ENCODE measurements at regions not wholly inside any gene's neighbourhood (a gene's known extent, or its start where the extent isn't known, plus 50 kb on each side); places are given as distances from the start of the nearest gene placed in this dataset.

DNA sequence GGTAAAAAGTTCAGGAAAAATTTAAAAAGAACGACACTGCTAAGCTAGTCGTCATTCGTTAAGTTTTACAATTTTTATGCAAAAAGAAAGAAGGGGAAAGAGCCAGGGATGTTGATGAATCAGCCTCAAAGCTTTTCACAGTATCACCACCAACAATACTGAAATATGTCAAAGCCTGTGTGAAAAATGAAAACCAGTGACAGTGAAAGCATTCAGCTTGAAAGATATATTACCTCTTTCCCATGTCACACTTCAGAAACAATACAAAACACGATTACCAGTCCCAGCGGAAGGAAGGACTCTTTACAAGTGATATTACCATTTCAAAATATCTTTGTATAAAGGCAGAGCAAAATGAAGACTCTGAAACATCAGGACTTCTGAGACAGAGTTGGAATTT lies 489.2 kb downstream of the EPHA7 start:
- no peak for DNase-seq
- ATAC-seq = no peak
- no peak overlapping the region for H3K4me3 Mint-ChIP-seq
- no peak overlapping the region for H3K27ac Mint-ChIP-seq
- no peaks in the 10 kb centered on the region for H3K4me1 Mint-ChIP-seq
- peaks cover 10 to 13% of the 10 kb centered on the region in 2 donors for H3K9me3 Mint-ChIP-seq
- no peaks in the 10 kb centered on the region for H3K27me3 Mint-ChIP-seq

DNA sequence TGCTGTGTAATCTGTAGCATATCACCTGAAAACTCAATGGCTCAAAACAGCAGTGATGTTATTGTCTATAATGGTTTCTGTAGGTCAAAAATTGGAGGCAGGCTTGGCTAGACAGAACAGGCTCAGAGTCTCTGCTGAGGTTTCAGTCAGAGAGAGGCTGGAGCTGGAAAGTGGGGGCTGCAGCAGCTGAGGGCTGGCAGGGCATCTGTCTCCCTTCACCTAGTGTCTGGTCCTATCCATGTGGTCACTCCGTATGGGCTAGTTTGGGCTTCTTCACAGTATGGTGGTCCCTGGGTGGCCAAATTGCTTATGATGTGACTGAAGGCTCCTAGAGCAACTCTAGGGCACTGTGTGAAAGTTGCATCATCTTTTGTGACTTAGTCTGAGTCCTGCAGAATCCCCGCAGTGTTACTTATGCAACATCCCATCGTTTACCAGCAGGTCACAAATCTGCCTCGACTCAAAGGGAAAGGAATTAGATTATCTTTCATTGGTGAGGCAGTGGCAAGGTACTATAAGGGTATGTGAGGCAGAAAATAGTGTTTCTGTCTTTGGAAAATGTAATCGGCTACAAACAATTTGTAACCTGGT lies 497.0 kb downstream of the EPHA7 start:
- no peak for DNase-seq
- Mint-ChIP-seq H3K4me3 (no peak overlapping the region), H3K27ac (no peak overlapping the region), H3K4me1 (no peaks in the 10 kb centered on the region), H3K27me3 (no peaks in the 10 kb centered on the region), H3K9me3 (no peaks in the 10 kb centered on the region)
- no peak for ATAC-seq

DNA sequence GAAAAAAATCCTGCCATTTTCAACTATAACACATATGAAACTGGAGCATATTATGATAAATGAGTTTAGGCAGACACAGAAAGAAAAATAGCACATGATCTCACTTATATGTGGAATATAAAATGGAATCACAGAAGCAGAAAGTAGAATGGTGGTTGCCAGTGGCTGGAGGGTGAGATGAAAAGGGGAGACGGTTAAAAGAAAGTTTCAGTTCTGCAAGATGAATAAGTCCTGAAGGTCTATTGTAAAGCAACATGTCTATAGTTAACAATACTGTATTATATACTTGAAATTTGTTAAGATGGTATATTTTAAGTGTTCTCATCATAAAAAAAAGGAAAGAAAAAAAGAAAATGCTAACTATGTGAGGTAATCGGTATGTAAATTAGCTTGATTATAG lies 503.9 kb downstream of the EPHA7 start:
- Mint-ChIP-seq H3K27ac (no peak overlapping the region), H3K4me1 (no peaks in the 10 kb centered on the region), H3K4me3 (no peak overlapping the region), H3K27me3 (no peaks in the 10 kb centered on the region), H3K9me3 (peaks cover 0 to 8% of the 10 kb centered on the region in 2 donors)
- DNase-seq (no peak), ATAC-seq (no peak)

DNA sequence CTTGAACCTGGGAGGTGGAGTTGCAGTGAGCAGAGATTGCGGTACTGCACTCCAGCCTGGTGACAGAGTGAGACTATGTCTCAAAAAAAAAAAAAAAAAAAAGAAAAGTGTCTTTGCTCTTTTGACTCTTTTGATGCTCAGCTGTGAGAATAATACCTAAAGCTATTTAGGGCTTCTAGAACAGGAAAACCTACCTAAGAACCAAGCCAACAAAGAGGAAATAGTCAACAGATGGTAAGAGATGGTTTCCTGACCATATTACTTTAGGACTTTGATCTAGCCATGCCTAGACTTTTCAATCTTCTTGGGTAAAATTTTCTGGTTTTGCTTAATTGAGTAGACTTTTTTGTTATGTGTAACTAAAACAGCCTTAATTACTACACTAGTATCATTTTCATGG lies 508.1 kb downstream of the EPHA7 start:
- no peak for ATAC-seq
- Mint-ChIP-seq H3K4me1 (no peaks in the 10 kb centered on the region), H3K4me3 (no peak overlapping the region), H3K27ac (no peak overlapping the region), H3K9me3 (peaks cover 0 to 8% of the 10 kb centered on the region in 2 donors), H3K27me3 (no peaks in the 10 kb centered on the region)
- no peak for DNase-seq

DNA sequence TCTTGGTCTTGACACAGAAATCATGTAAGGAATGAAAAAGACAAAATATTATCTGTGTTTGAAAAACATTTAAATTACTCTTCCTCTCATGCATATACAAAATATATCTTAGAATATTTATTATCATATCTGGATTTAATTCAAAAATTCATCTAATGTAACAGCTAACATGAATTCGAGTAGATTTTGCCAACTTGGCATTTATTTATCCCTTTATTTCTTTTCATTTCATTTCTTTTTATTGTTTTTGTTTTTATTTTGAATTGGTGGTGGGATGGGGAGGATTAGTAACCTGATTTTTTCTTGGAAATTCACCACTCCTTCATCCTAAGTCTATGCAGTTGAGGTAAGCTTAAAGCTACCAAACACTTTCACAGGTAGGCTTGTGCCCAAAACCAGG lies 508.7 kb downstream of the EPHA7 start:
- no peaks in the 10 kb centered on the region for H3K4me1 Mint-ChIP-seq
- H3K9me3 Mint-ChIP-seq = peaks cover 0 to 8% of the 10 kb centered on the region in 2 donors
- DNase-seq (no peak), ATAC-seq (no peak)
- H3K27ac Mint-ChIP-seq = no peak overlapping the region
- H3K27me3 Mint-ChIP-seq = no peaks in the 10 kb centered on the region
- H3K4me3 Mint-ChIP-seq = no peak overlapping the region

DNA sequence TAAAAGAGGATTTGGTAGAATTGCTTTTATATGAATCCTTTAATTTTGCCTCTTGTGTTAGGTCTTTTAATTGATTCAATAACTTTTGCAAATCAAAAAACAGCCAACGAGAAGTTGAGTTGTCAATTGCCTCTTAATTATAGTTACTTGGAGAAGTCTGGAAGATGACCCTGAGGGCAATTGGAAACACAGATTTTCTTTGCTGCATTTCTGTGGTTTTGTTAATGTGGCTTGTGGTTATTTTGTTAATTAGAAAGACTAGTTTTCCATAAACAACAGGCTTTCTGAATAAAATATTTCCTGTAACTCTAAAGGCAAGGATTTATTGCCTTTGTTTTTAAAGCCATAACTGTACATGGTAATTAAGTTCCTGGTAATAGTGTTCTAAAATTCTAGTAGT lies 513.0 kb downstream of the EPHA7 start:
- H3K4me3 Mint-ChIP-seq = no peak overlapping the region
- H3K4me1 Mint-ChIP-seq = no peaks in the 10 kb centered on the region
- H3K9me3 Mint-ChIP-seq = peaks cover 0 to 3% of the 10 kb centered on the region in 2 donors
- H3K27ac Mint-ChIP-seq = no peak overlapping the region
- no peaks in the 10 kb centered on the region for H3K27me3 Mint-ChIP-seq
- no peak for ATAC-seq
- DNase-seq = no peak

DNA sequence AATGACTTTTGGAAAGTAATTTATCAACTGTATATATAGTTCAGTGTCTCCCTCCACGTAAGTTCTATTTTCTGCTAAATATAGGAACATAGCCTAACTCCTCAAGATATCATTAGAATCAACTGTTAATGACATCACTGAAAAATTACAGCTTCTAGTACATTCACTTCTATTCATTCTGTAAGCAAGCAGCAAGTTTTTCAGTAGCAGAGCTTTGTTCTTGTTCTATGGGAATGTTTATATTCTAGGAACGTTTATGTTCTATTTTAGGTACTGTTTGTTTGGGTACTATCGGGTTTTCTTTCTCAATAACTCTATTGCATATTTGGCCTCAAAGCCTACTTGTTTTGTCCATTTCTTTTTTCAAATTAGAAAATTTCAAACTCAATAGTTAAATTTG lies 525.6 kb downstream of the EPHA7 start:
- Mint-ChIP-seq H3K4me1 (no peaks in the 10 kb centered on the region), H3K27ac (no peak overlapping the region), H3K27me3 (no peaks in the 10 kb centered on the region), H3K4me3 (no peak overlapping the region), H3K9me3 (peaks cover 4 to 7% of the 10 kb centered on the region in 2 donors)
- ATAC-seq = no peak
- DNase-seq = no peak

DNA sequence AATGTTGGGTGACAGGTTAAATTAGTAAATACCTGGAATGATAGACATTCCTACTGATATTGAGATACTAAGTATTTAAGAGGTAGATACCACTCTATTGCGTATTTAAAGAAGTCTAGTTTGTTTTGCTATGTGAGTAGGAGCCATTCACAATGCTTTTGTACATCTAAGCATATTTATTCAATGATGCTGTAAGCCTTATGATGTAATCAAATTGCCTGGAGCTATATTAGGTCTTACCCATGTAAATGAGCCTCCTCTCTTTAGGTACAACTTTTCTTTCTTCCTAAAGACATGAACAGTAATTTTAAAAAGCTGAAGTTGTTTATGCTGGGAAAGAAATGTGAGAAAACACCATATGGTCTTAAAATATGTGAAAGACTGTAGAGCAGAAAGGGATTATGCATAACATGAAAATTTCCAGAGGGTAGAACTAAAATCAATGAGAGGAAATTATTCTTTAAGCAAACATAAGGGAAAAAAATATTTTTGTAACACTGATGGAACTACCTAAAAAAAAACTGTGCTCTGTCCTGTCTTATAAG lies 526.7 kb downstream of the EPHA7 start:
- H3K4me1 Mint-ChIP-seq = no peaks in the 10 kb centered on the region
- DNase-seq = no peak
- no peaks in the 10 kb centered on the region for H3K27me3 Mint-ChIP-seq
- H3K4me3 Mint-ChIP-seq = no peak overlapping the region
- peaks cover 4 to 7% of the 10 kb centered on the region in 2 donors for H3K9me3 Mint-ChIP-seq
- no peak for ATAC-seq
- no peak overlapping the region for H3K27ac Mint-ChIP-seq

DNA sequence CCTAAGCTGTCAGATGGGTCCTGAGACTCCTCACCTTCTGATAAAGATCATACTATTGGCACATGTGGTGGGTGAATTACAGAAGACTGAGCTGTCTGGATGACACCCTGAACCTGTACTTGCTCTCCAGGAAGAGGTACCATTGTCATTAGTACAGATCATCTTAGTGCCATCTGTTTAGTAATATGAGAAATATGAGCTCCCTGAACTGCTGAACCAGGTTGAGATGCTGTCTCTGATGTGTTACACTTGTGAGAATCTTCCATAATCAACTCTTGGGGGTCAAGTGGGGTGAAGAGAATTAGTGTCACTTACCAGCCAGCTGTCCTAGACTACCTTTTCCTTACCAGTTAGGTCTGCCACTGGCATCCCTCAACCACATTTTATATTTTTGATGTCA lies 531.0 kb downstream of the EPHA7 start:
- ATAC-seq = no peak
- Mint-ChIP-seq H3K4me1 (no peaks in the 10 kb centered on the region), H3K27ac (no peak overlapping the region), H3K4me3 (no peak overlapping the region), H3K9me3 (peaks cover 9 to 12% of the 10 kb centered on the region in 2 donors), H3K27me3 (no peaks in the 10 kb centered on the region)
- DNase-seq = no peak

DNA sequence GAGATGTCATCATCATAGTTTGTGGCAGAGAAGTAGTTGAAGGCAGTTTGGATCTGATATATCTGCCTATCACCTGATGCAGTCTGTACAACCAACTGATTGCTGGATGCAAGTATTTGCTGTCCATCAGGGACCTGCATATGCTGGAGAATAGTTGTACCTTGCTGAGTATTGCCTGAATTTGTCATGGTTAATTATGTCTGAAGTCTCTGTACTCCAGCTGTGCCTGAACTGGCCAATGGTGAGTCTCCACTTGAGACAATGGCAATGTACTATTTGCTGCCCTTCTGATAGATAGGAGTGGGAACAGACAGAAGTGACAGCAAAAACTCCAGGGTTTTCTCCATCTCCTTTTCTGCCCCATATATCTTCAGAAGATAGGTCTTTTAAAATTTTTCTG lies 531.5 kb downstream of the EPHA7 start:
- H3K4me1 Mint-ChIP-seq = no peaks in the 10 kb centered on the region

DNA sequence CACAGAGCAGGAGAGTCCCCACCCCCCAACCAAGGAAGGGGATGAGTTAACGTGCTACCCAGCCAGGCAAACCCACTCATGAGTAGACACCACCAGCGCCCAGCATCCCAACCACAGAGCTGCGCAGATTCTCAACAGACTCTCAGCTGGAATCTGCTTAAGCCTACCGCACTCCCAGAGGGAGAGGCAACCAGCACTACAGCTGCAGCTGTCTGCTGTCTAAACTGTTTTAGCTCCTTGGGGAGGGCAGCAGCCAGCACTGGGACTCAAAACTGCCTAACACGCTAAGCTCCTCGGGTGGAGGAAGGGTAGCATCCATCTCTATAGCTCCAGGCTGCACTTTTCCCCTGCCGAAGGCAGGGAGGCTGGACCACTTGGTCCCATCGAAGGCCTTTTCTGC lies 539.8 kb downstream of the EPHA7 start:
- Mint-ChIP-seq H3K27ac (no peak overlapping the region), H3K4me1 (no peaks in the 10 kb centered on the region), H3K9me3 (peaks cover 20 to 33% of the 10 kb centered on the region in 2 donors), H3K4me3 (no peak overlapping the region), H3K27me3 (no peaks in the 10 kb centered on the region)
- DNase-seq (no peak), ATAC-seq (no peak)

More for the DNA sequence above, 531.5 kb downstream of the EPHA7 start:
- H3K9me3 Mint-ChIP-seq = peaks cover 13 to 16% of the 10 kb centered on the region in 2 donors
- no peaks in the 10 kb centered on the region for H3K27me3 Mint-ChIP-seq
- no peak for DNase-seq
- H3K27ac Mint-ChIP-seq = no peak overlapping the region
- H3K4me3 Mint-ChIP-seq = no peak overlapping the region
- no peak for ATAC-seq

DNA sequence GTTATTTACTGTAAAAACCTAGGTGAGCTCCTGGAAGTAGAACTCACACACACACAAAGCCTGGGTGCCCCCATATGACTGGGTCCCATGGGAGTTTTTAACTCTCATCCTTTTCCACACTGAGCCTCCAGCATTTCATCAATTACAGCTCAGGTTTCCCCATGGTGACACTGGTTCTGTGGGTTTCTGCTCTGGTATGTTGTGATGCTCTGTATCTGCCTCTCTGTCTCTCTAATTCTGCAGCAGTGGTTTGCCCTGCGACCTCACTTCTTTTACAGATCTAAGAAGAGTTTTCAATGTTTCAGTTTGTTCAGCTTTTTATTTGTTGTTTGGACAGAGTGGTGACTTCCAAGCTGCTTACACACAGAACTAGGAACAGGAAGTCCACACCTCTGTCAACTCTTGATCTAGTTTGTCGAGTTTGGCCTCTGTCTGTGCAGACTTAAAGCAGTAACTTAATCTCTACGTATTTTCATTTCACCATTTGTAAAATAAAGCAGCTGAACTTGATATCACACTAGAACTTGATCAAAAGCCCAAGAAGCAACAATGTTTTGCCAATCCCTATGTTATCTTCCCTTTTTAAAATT lies 554.3 kb downstream of the EPHA7 start:
- no peak overlapping the region for H3K27ac Mint-ChIP-seq
- DNase-seq (no peak), ATAC-seq (no peak)
- H3K9me3 Mint-ChIP-seq = peaks cover 12 to 22% of the 10 kb centered on the region in 2 donors
- H3K27me3 Mint-ChIP-seq = no peaks in the 10 kb centered on the region
- no peaks in the 10 kb centered on the region for H3K4me1 Mint-ChIP-seq
- H3K4me3 Mint-ChIP-seq = no peak overlapping the region

DNA sequence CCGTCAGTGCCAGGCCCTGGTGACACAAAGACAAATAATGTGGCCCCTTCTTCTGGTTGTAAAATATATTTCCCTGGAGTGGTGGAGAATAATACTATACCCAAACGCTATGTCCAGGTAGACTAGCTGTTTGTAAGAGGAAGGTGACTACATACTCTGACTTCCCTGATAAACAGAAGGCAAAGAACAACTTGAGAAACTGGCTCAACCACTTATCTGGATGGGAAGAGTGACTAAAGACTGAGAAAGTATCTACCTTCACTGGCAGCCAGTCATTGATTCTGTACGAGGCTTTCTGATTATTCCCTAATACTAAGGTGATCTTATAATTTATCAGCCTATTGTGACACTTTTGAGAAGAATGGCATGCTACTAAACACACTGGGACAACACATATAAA lies 569.7 kb downstream of the EPHA7 start:
- Mint-ChIP-seq H3K4me3 (no peak overlapping the region), H3K4me1 (no peaks in the 10 kb centered on the region), H3K9me3 (peaks cover 5 to 7% of the 10 kb centered on the region in 2 donors), H3K27ac (no peak overlapping the region), H3K27me3 (no peaks in the 10 kb centered on the region)
- no peak for DNase-seq
- no peak for ATAC-seq

DNA sequence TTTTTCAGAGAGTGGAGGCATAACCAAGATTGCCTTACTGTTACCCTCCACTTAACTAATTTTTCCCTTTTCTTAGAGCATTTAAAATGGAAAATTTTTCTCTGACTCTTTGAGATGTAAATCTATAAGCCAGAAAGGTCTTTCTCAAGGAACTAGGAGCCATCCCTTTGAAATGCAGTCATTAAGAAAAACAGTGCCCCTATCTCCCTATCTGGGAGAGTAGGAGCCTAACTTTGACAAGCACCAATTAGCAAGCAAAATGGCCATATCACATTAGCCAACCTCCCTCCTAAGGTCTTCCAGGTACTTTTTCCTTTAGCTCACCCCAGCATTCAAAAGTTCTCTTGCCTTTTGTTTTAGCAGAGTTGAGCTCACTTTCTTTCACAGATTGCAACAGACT lies 570.5 kb downstream of the EPHA7 start:
- Mint-ChIP-seq H3K4me1 (no peaks in the 10 kb centered on the region), H3K27me3 (no peaks in the 10 kb centered on the region), H3K4me3 (no peak overlapping the region), H3K9me3 (peaks cover 5 to 7% of the 10 kb centered on the region in 2 donors), H3K27ac (no peak overlapping the region)
- DNase-seq = no peak
- no peak for ATAC-seq

DNA sequence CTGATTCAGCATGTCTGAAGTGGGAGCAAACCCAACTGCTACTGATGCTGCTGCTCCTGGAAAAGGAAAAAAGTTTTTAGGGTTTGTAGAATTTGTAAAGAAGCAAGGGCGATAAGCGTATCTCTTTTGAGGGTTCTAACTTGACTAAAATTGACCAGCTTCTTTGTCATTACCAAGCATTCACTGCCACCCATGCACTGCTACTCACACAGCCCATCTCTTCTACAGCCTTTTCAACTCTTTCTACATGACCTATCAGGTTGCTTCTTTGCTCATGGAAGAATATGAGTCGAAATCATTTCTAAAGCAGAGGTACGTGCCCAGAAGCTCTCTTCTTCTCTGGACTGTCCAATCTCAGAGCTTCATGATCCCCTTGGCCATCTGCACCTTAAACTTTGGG lies 570.9 kb downstream of the EPHA7 start:
- ATAC-seq (no peak), DNase-seq (no peak)
- Mint-ChIP-seq H3K27ac (peak overlapping the region in 1 of 2 donors; percentile 49), H3K9me3 (peaks cover 5 to 7% of the 10 kb centered on the region in 2 donors), H3K27me3 (no peaks in the 10 kb centered on the region), H3K4me1 (no peaks in the 10 kb centered on the region), H3K4me3 (no peak overlapping the region)

DNA sequence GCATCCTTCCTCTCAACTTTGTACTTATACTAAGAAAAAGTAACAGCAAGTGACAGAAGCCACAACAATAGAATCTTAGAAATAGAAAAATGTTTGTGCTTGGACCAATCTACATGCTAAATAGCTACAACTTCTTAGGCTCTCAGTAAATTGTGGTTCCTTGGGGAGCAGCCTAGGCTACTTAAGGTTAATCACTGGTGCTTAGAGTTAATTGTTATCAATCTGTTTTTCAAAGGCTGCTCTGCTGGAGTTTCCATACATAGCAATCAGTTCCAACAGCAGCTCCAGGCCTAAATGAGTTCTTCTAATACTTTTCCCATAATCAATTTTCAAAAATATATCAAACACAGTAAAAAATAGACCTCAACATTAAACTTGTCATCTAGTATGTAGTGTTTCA lies 571.4 kb downstream of the EPHA7 start:
- DNase-seq = no peak
- Mint-ChIP-seq H3K4me1 (no peaks in the 10 kb centered on the region), H3K27ac (no peak overlapping the region), H3K4me3 (no peak overlapping the region), H3K27me3 (no peaks in the 10 kb centered on the region), H3K9me3 (peaks cover 5 to 7% of the 10 kb centered on the region in 2 donors)
- ATAC-seq = no peak

Data from stimulated activated naive CD8-positive, alpha-beta T cell treated with anti-CD3 and anti-CD28 coated beads, Interleukin-15, amount 100 ng/mL, for 72 hours (primary cell).